ENCODE measurements at regions not wholly inside any gene's neighbourhood (a gene's known extent, or its start where the extent isn't known, plus 50 kb on each side); places are given as distances from the start of the nearest gene placed in this dataset.

DNA sequence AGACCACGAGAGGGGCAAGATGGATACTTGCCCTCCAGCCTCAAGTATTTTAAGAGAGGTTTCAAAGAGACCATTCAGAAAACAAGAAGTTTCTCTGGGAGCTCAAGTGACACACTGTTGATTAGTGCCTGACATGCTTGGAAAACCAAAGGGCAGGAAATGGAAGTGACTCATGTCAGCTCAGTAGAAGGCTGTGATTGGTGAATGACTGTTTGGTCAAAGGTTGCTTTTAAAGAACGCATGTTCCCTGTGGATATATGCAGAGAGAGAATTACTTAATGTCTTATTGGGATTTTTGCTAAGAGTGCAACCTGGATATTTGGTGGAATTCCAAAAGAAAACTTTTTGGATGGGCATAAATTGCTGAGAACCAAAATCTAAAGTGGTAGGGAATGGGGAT lies 549.9 kb downstream of the XIRP2 start:
- Histone ChIP-seq H3K4me1 (ENCODE audit: control insufficient read depth, insufficient read depth, low read length) (no peaks in the 10 kb centered on the region), H3K27me3 (ENCODE audit: control insufficient read depth, insufficient read depth, low read length) (no peaks in the 10 kb centered on the region), H3K27ac (ENCODE audit: low read length) (no peak overlapping the region), H3K36me3 (ENCODE audit: control insufficient read depth, insufficient read depth, low read length) (no peaks in the 10 kb centered on the region), H3K9me3 (ENCODE audit: control insufficient read depth, insufficient read depth, low read depth, low read length) (no peaks in the 10 kb centered on the region), H3K4me3 (ENCODE audit: low read depth in 2 of 2, low read length in 2 of 2) (no peak overlapping the region)
- TF ChIP-seq SIN3A (IDR thresholded peaks at IDR 0.05; ENCODE audit: borderline replicate concordance, insufficient read depth, low read depth, low read length) (no peak), TCF7L2 (IDR thresholded peaks at IDR 0.05; ENCODE audit: low read depth, low read length) (no peak), POLR2AphosphoS5 (IDR thresholded peaks at IDR 0.05; ENCODE audit: low read depth, low read length) (no peak)
- TF ChIP-seq, protein P1, sequence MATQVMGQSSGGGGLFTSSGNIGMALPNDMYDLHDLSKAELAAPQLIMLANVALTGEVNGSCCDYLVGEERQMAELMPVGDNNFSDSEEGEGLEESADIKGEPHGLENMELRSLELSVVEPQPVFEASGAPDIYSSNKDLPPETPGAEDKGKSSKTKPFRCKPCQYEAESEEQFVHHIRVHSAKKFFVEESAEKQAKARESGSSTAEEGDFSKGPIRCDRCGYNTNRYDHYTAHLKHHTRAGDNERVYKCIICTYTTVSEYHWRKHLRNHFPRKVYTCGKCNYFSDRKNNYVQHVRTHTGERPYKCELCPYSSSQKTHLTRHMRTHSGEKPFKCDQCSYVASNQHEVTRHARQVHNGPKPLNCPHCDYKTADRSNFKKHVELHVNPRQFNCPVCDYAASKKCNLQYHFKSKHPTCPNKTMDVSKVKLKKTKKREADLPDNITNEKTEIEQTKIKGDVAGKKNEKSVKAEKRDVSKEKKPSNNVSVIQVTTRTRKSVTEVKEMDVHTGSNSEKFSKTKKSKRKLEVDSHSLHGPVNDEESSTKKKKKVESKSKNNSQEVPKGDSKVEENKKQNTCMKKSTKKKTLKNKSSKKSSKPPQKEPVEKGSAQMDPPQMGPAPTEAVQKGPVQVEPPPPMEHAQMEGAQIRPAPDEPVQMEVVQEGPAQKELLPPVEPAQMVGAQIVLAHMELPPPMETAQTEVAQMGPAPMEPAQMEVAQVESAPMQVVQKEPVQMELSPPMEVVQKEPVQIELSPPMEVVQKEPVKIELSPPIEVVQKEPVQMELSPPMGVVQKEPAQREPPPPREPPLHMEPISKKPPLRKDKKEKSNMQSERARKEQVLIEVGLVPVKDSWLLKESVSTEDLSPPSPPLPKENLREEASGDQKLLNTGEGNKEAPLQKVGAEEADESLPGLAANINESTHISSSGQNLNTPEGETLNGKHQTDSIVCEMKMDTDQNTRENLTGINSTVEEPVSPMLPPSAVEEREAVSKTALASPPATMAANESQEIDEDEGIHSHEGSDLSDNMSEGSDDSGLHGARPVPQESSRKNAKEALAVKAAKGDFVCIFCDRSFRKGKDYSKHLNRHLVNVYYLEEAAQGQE (IDR thresholded peaks at IDR 0.05; ENCODE audit: insufficient read depth in 1 of 2, low read depth in 2 of 2, low read length in 1 of 2): no peak
- TF ChIP-seq, protein P2, sequence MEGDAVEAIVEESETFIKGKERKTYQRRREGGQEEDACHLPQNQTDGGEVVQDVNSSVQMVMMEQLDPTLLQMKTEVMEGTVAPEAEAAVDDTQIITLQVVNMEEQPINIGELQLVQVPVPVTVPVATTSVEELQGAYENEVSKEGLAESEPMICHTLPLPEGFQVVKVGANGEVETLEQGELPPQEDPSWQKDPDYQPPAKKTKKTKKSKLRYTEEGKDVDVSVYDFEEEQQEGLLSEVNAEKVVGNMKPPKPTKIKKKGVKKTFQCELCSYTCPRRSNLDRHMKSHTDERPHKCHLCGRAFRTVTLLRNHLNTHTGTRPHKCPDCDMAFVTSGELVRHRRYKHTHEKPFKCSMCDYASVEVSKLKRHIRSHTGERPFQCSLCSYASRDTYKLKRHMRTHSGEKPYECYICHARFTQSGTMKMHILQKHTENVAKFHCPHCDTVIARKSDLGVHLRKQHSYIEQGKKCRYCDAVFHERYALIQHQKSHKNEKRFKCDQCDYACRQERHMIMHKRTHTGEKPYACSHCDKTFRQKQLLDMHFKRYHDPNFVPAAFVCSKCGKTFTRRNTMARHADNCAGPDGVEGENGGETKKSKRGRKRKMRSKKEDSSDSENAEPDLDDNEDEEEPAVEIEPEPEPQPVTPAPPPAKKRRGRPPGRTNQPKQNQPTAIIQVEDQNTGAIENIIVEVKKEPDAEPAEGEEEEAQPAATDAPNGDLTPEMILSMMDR (IDR thresholded peaks at IDR 0.05): no peak
- ATAC-seq: no peak
- CTCF ChIA-PET: no interaction called here
- intact Hi-C loops (cut with micrococcal nuclease; ENCODE audit: unreplicated experiment): no loop called here
- in situ Hi-C loops (cut with HindIII; ENCODE audit: low pct_unique_long_range_greater_than_20kb, low sequenced_read_pairs): no loop called here
- DNase-seq (ENCODE audit: low read depth, low spot score): peak; percentile 41
- BruUV-seq (replicated peaks): no TSS peak
- POLR2A ChIA-PET: no interaction called here

DNA sequence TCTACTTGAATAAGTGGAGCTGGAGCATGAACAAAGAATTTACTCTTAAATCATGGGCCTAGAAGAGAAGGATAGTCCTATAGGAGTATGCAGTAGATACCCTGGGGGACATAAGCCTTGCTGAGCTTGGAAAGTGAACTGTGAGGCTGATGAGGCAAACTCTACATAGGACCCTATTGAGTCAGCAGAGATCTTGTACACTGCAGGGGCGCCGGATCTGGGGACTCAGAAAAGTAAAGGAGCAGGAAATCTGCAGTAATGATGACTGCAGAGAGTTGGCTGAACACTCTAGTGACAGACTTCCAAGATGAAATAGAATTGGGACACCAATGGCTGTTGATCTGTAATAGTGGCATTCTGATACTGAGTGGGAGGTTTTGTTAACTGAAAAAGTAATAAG lies 543.7 kb downstream of the XIRP2 start:
- Histone ChIP-seq H3K4me1 (ENCODE audit: control insufficient read depth, insufficient read depth, low read length) (no peaks in the 10 kb centered on the region), H3K27me3 (ENCODE audit: control insufficient read depth, insufficient read depth, low read length) (no peaks in the 10 kb centered on the region), H3K9me3 (ENCODE audit: control insufficient read depth, insufficient read depth, low read depth, low read length) (no peaks in the 10 kb centered on the region), H3K4me3 (ENCODE audit: low read depth in 2 of 2, low read length in 2 of 2) (no peak overlapping the region), H3K27ac (ENCODE audit: low read length) (no peak overlapping the region), H3K36me3 (ENCODE audit: control insufficient read depth, insufficient read depth, low read length) (no peaks in the 10 kb centered on the region)
- CTCF ChIA-PET: no interaction called here
- TF ChIP-seq, protein P1 (IDR thresholded peaks at IDR 0.05; ENCODE audit: insufficient read depth in 1 of 2, low read depth in 2 of 2, low read length in 1 of 2): no peak
- TF ChIP-seq SIN3A (IDR thresholded peaks at IDR 0.05; ENCODE audit: borderline replicate concordance, insufficient read depth, low read depth, low read length) (no peak), POLR2AphosphoS5 (IDR thresholded peaks at IDR 0.05; ENCODE audit: low read depth, low read length) (no peak), TCF7L2 (IDR thresholded peaks at IDR 0.05; ENCODE audit: low read depth, low read length) (no peak)
- TF ChIP-seq, protein P2 (IDR thresholded peaks at IDR 0.05): no peak
- DNase-seq (ENCODE audit: low read depth, low spot score): no peak
- in situ Hi-C loops (cut with HindIII; ENCODE audit: low pct_unique_long_range_greater_than_20kb, low sequenced_read_pairs) (no loop called here), intact Hi-C loops (cut with micrococcal nuclease; ENCODE audit: unreplicated experiment) (no loop called here)
- ATAC-seq: no peak
- POLR2A ChIA-PET: no interaction called here
- BruUV-seq (replicated peaks): no TSS peak
